CD4-positive, alpha-beta T cell (primary cell): ENCODE measurements at regions not wholly inside any gene's neighbourhood (a gene's known extent, or its start where the extent isn't known, plus 50 kb on each side); places are given as distances from the start of the nearest gene placed in this dataset.

Source experiments
- ATAC-seq: fragments of 200-7000 bp; cut with Tn5 transposase; one replicate; pipeline ENCODE4 v1.10.0; 2022; ENCODE audit warnings: mild to moderate bottlenecking; ENCODE audit not compliant: poor library complexity
- CTCF ChIA-PET: fragments of 350-600 bp; sonication (Branson Sonifier 250); formaldehyde crosslinking; loops from one replicate; lab custom pipeline; 2021; ENCODE audit warnings: antibody characterized with exemption, inconsistent platforms; lab: Charles Lee
- POLR2A ChIA-PET: fragments of 350-600 bp; sonication (Branson Sonifier 250); formaldehyde crosslinking; loops from one replicate; lab custom pipeline; 2021; ENCODE audit warnings: antibody characterized with exemption, inconsistent platforms; lab: Charles Lee
- DNase-seq, 14 experiments: peaks; one replicate each; pipeline ENCODE4 v3.0.0-alpha.2; 2013 to 2020; ENCODE audit warnings: mixed read lengths in 2 of 14
- H3K27ac ChIP-seq, 2 donors: one replicate each; pipeline versions ENCODE4 v1.5.1 to v1.7.0; 2013; ENCODE audit warnings: low read length in 2 of 2, low read depth in 1 of 2, mild to moderate bottlenecking in 1 of 2
- H3K27me3 ChIP-seq, 2 experiments: 1 replicate in 1 of 2; 2 replicates in 1 of 2; pipeline versions ENCODE4 v1.6.1 to v1.7.0; 2013; ENCODE audit warnings: low read length in 2 of 2, control low read depth in 1 of 2, mild to moderate bottlenecking in 1 of 2, moderate library complexity in 1 of 2; ENCODE audit not compliant: insufficient read depth in 2 of 2, control insufficient read depth in 1 of 2
- H3K36me3 ChIP-seq: one replicate; pipeline ENCODE4 v1.6.1; 2013; ENCODE audit warnings: low read length, control low read depth; ENCODE audit not compliant: insufficient read depth
- H3K4me1 ChIP-seq: one replicate; pipeline ENCODE4 v1.6.1; 2013; ENCODE audit warnings: low read length, control low read depth; ENCODE audit not compliant: insufficient read depth
- H3K4me3 ChIP-seq: one replicate; pipeline ENCODE4 v1.5.1; 2013; ENCODE audit warnings: mild to moderate bottlenecking, low read length, moderate library complexity
- H3K9me3 ChIP-seq, 2 experiments: 1 replicate in 1 of 2; 2 replicates in 1 of 2; pipeline versions ENCODE4 v1.6.1 to v1.7.0; 2013; ENCODE audit warnings: low read length in 2 of 2, mild to moderate bottlenecking in 2 of 2, control low read depth in 1 of 2, moderate library complexity in 1 of 2; ENCODE audit not compliant: control insufficient read depth in 1 of 2, insufficient read depth in 1 of 2
- H3K27ac Mint-ChIP-seq: one replicate; pipeline ENCODE4 v1.8.0; 2020; ENCODE audit warnings: mixed read lengths
- H3K27me3 Mint-ChIP-seq: one replicate; pipeline ENCODE4 v1.8.0; 2021; ENCODE audit warnings: mixed read lengths
- H3K36me3 Mint-ChIP-seq: one replicate; pipeline ENCODE4 v1.8.0; 2021; ENCODE audit warnings: low read depth, mixed read lengths
- H3K4me1 Mint-ChIP-seq: one replicate; pipeline ENCODE4 v1.8.0; 2021; ENCODE audit warnings: low read depth, mixed read lengths
- H3K4me3 Mint-ChIP-seq: one replicate; pipeline ENCODE4 v1.8.0; 2020; ENCODE audit warnings: mild to moderate bottlenecking, mixed read lengths
- H3K9me3 Mint-ChIP-seq: one replicate; pipeline ENCODE4 v1.8.0; 2020; ENCODE audit warnings: mixed read lengths
- intact Hi-C, 2 experiments: fragments of 100-400 bp; cut with DNase I in 1 of 2; cut with micrococcal nuclease in 1 of 2; formaldehyde crosslinking; loops; one replicate each; pipeline versions ENCODE4 v1.15.1 to v1.9.0; 2023 to 2025; cut with DNase I, micrococcal nuclease
- TF ChIP-seq, protein P1 (sequence below): fragments of 200-600 bp; IDR thresholded peaks from one replicate; pipeline ENCODE4 v1.8.0; 2022; ENCODE audit warnings: antibody characterized with exemption, mild to moderate bottlenecking

DNA sequence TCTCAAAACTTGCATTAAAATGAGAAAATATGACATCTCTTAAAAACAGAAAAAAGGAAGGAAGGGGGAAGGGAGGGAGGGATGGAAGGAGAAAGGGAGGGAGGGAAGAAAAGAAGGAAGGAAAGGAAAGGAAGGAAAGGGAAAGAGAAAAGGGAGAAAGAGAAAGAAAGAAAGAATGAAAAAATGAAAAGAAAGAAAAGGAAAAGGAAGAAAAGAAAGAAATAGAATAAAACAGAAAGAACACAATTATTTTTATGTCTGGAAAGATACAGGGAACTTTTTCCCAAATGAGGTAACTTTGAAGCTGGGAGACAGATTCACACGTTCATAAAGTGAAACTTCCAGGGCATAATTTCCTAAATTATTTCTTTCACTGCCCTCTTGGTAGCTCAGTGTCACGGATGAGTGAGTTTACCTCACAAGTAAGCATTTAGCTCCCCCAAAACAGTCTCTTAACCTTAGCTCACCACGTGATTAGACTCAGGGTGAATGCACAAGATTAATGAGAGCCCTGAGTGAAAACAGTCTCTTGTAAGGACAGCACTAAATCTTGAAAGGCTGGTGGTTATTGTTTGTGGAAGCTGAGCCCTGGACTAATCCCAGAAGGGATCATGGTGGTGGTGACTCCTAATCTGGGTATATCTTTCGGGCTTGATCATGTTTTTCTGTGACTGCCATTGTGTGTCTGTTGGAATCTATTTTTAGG lies 74.1 kb upstream of the HDAC9 start:
- no peak overlapping the region for H3K4me3 Mint-ChIP-seq
- no peaks in the 10 kb centered on the region for H3K4me1 ChIP-seq
- H3K9me3 Mint-ChIP-seq = no peaks in the 10 kb centered on the region
- no peaks in the 10 kb centered on the region for H3K36me3 Mint-ChIP-seq
- ATAC-seq = no peak
- POLR2A ChIA-PET = no interaction called here
- no peak overlapping the region for H3K27ac ChIP-seq
- no peak for DNase-seq
- H3K4me3 ChIP-seq = no peak overlapping the region
- TF ChIP-seq, protein P1, sequence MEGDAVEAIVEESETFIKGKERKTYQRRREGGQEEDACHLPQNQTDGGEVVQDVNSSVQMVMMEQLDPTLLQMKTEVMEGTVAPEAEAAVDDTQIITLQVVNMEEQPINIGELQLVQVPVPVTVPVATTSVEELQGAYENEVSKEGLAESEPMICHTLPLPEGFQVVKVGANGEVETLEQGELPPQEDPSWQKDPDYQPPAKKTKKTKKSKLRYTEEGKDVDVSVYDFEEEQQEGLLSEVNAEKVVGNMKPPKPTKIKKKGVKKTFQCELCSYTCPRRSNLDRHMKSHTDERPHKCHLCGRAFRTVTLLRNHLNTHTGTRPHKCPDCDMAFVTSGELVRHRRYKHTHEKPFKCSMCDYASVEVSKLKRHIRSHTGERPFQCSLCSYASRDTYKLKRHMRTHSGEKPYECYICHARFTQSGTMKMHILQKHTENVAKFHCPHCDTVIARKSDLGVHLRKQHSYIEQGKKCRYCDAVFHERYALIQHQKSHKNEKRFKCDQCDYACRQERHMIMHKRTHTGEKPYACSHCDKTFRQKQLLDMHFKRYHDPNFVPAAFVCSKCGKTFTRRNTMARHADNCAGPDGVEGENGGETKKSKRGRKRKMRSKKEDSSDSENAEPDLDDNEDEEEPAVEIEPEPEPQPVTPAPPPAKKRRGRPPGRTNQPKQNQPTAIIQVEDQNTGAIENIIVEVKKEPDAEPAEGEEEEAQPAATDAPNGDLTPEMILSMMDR = no peak
- H3K9me3 ChIP-seq = no peaks in the 10 kb centered on the region
- no peaks in the 10 kb centered on the region for H3K27me3 ChIP-seq
- intact Hi-C loops = no loop called here
- H3K36me3 ChIP-seq = no peaks in the 10 kb centered on the region
- H3K27me3 Mint-ChIP-seq = no peaks in the 10 kb centered on the region
- no peak overlapping the region for H3K27ac Mint-ChIP-seq
- H3K4me1 Mint-ChIP-seq = no peaks in the 10 kb centered on the region
- CTCF ChIA-PET = no interaction called here

DNA sequence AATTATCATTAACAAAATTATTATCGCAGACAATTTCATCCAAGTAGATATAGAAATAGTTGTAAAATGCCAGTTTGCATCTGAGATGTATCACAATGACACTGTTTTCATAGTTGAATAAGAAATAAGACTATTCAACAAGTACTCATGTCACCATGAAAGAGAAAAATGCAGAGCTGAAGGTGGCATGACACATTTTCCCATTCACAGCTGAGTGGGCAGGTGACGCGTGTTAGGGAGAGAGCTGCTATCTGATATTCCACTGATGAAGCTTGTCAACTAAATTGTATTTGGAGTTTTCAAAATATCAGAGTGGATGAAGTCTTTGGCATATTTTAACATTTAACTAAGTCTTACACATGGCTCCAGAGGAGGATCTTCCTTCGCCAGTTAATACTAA lies 70.3 kb upstream of the HDAC9 start:
- Mint-ChIP-seq H3K9me3 (no peaks in the 10 kb centered on the region), H3K27me3 (no peaks in the 10 kb centered on the region), H3K36me3 (no peaks in the 10 kb centered on the region), H3K4me3 (no peak overlapping the region), H3K27ac (no peak overlapping the region), H3K4me1 (no peaks in the 10 kb centered on the region)
- no peaks in the 10 kb centered on the region for H3K4me1 ChIP-seq
- H3K27me3 ChIP-seq = no peaks in the 10 kb centered on the region
- TF ChIP-seq, protein P1 = no peak
- H3K36me3 ChIP-seq = no peaks in the 10 kb centered on the region
- no peak overlapping the region for H3K4me3 ChIP-seq
- no peaks in the 10 kb centered on the region for H3K9me3 ChIP-seq
- ChIA-PET POLR2A (no interaction called here), CTCF (no interaction called here)
- no peak overlapping the region for H3K27ac ChIP-seq
- no peak for ATAC-seq
- intact Hi-C loops = no loop called here
- no peak for DNase-seq

DNA sequence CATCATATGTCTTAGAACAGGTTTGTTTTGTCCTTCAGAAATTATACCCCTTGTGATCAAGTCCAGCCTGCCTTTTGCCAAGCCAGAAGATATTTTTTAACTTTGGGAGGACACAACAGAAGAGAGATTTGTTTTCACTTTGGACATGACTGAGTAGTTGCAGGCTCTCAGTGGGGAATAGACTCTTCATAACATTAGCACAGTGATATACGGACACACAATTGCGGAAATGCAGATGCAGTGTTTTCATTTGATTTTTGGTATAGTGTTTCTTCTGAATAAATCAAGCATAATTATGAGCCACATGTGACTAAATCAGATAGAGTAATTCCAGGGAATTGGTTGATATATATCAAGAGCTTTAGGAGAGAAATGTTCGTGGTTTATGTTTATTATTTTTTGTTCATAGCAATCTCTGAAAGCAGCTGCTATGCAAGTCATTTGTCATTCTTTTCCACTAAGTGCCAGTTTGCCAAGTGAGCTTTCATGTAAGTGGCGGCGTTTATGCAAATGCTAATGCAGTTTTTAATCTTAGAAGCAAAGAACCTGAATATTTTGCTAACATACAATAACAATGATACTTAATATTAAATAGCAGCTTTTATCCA lies 69.6 kb upstream of the HDAC9 start:
- intact Hi-C loops = no loop called here
- H3K27me3 Mint-ChIP-seq = no peaks in the 10 kb centered on the region
- Histone ChIP-seq H3K36me3 (no peaks in the 10 kb centered on the region), H3K27ac (no peak overlapping the region), H3K27me3 (no peaks in the 10 kb centered on the region), H3K4me3 (no peak overlapping the region), H3K9me3 (no peaks in the 10 kb centered on the region), H3K4me1 (no peaks in the 10 kb centered on the region)
- TF ChIP-seq, protein P1 = no peak
- no peak for DNase-seq
- no peak overlapping the region for H3K4me3 Mint-ChIP-seq
- ChIA-PET CTCF (interaction anchor here (0.7 kb wide), 1 partner anchor 9 kb away, joined by 3 read pairs; no protein-coding TSS in a partner anchor), POLR2A (no interaction called here)
- no peaks in the 10 kb centered on the region for H3K9me3 Mint-ChIP-seq
- ATAC-seq = no peak
- no peaks in the 10 kb centered on the region for H3K4me1 Mint-ChIP-seq
- H3K27ac Mint-ChIP-seq = no peak overlapping the region
- H3K36me3 Mint-ChIP-seq = no peaks in the 10 kb centered on the region
